ENCODE measurements at regions not wholly inside any gene's neighbourhood (a gene's known extent, or its start where the extent isn't known, plus 50 kb on each side); places are given as distances from the start of the nearest gene placed in this dataset.

DNA sequence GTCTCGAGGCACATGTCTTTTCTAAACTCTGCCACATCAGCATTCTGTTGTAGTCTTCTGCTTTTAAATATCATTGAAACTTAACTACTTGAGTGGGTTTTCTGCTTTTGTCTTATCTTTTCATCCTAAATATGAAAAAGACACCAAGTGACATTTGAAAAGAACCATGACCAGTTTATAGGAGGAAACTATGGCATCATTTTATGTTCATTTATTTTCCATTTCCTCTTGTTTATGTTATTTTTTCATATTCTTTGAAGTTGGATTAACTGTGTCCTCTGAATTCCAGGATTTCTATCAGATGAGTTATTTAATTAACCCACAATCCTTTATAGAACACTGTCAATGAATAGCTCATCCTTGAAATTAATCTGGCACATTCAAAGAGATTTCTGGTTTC is 93.4 kb upstream of the ARHGAP28 start:
- no peak for TF ChIP-seq CTCF (IDR thresholded peaks at IDR 0.05; ENCODE audit: insufficient read depth, low read depth, low read length)
- no peak for TF ChIP-seq EZH2 (IDR thresholded peaks at IDR 0.05; ENCODE audit: insufficient read depth, low read length)
